ENCODE measurements at regions not wholly inside any gene's neighbourhood (a gene's known extent, or its start where the extent isn't known, plus 50 kb on each side); places are given as distances from the start of the nearest gene placed in this dataset.

DNA sequence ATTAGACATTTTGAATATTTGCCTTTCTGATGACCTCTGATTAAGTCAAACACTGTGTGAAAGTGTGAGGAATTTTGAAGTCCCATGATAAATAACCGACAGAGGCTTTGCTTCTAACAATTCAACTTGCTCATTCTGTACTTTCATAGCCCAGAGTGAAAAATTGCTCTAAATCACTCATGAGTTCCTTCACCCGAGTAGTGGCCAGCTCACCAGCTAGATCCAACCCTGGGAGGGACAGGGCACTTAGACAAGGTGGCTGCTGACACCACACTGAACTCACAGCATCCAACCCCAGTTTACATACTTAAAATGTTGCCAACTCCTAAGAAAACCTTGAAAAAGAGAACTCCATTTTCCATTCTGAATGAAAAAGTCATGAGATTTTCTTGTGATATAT, 80.0 kb upstream of the LYZL1 start:
- Histone ChIP-seq H3K36me3 (ENCODE audit: control insufficient read depth, insufficient read depth, low read length) (no peaks in the 10 kb centered on the region), H3K9me3 (ENCODE audit: control insufficient read depth, low read length) (peaks cover 12% of the 10 kb centered on the region), H3K27ac (ENCODE audit: low read depth, low read length, severe bottlenecking) (no peak overlapping the region), H3K4me1 (ENCODE audit: control insufficient read depth, insufficient read depth, low read length, poor library complexity, severe bottlenecking) (peaks cover 21% of the 10 kb centered on the region), H3K4me3 (ENCODE audit: extremely low read depth, insufficient read depth, low read length, poor library complexity, severe bottlenecking) (no peak overlapping the region)
- WGBS, 2 experiments (ENCODE audit: insufficient coverage in 2 of 2) = 71 to 86% methylated on average over 1 of the region's 2 CpGs

DNA sequence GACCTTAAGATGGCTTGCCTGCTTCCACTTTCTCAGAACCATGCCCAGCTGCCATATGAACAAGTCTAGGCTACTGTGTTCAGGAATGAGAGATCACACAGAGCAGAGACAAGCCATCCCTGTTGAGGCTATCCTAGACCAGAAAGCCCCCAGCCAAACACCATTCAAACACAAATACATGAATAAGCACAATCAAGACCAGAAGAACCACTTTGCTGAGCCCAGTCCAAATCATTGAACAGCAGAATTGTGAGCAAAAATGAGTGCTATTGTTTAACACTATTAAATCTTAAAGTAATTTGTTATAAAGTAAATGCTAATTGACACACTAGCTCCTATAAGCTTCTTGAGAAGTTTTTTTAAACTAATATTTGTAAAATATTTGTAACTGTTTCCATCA, 79.0 kb upstream of the LYZL1 start:
- no peaks in the 10 kb centered on the region for H3K36me3 ChIP-seq (ENCODE audit: control insufficient read depth, insufficient read depth, low read length)
- peaks cover 12% of the 10 kb centered on the region for H3K9me3 ChIP-seq (ENCODE audit: control insufficient read depth, low read length)
- no peak overlapping the region for H3K27ac ChIP-seq (ENCODE audit: low read depth, low read length, severe bottlenecking)
- peaks cover 11% of the 10 kb centered on the region for H3K4me1 ChIP-seq (ENCODE audit: control insufficient read depth, insufficient read depth, low read length, poor library complexity, severe bottlenecking)
- no peak overlapping the region for H3K4me3 ChIP-seq (ENCODE audit: extremely low read depth, insufficient read depth, low read length, poor library complexity, severe bottlenecking)

- H3K4me3 ChIP-seq (ENCODE audit: extremely low read depth, insufficient read depth, low read length, poor library complexity, severe bottlenecking) = no peak overlapping the region
- H3K9me3 ChIP-seq (ENCODE audit: control insufficient read depth, low read length) = peaks cover 12% of the 10 kb centered on the region
- H3K36me3 ChIP-seq (ENCODE audit: control insufficient read depth, insufficient read depth, low read length) = no peaks in the 10 kb centered on the region
- no peak overlapping the region for H3K27ac ChIP-seq (ENCODE audit: low read depth, low read length, severe bottlenecking)
- peaks cover 7% of the 10 kb centered on the region for H3K4me1 ChIP-seq (ENCODE audit: control insufficient read depth, insufficient read depth, low read length, poor library complexity, severe bottlenecking)
- WGBS, 2 experiments (ENCODE audit: insufficient coverage in 2 of 2) = 100% methylated on average over 1 of the region's 2 CpGs; no CpG with 5 or more reads in 1 of the 2 experiments
Measured at GRCh38 chr10:29210266-29210868, 78.5 kb upstream of the LYZL1 start.

DNA sequence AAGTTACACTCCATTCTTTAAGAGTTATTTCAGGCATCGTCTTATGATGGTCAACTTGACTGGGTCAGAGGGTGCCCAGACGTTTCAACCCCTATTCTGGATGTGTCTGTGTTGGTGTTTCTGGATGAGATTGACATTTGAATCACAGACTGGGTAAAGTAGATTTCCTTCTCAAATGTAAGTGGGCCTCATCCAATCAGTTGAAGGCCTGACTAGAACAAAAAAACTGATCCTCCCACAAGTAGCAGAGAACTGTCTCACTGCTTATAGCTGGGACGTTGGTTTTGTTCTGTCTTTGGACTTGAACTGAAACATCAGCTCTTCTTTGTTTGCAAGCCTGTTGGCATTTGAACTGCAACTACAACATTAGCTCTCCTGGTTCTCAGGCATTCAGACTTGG, 76.3 kb upstream of the LYZL1 start:
- Histone ChIP-seq H3K9me3 (ENCODE audit: control insufficient read depth, low read length) (peaks cover 12% of the 10 kb centered on the region), H3K27ac (ENCODE audit: low read depth, low read length, severe bottlenecking) (no peak overlapping the region), H3K36me3 (ENCODE audit: control insufficient read depth, insufficient read depth, low read length) (no peaks in the 10 kb centered on the region), H3K4me3 (ENCODE audit: extremely low read depth, insufficient read depth, low read length, poor library complexity, severe bottlenecking) (no peak overlapping the region), H3K4me1 (ENCODE audit: control insufficient read depth, insufficient read depth, low read length, poor library complexity, severe bottlenecking) (no peaks in the 10 kb centered on the region)
- WGBS, 2 experiments (ENCODE audit: insufficient coverage in 2 of 2) = 95 to 100% methylated on average over 1 to 3 of the region's 3 CpGs

DNA sequence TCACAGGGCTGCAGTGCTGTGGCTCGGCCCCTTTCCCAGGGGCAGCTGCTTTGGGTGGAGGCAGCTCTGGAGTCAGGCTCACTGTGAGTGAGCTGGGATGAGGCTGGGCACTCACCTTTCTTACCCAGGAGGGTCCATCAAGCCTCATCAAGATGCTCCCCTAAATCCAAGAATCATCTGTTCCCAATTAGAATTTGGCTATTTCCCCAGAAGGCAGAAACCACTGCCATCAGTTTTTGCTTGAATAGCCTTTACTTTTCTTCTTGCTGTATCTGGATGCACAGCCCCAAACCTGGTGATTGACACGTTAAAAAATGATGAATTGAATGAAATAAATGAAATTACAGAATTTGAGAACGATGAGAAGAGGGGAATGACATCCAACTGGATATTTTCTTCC, 74.3 kb upstream of the LYZL1 start:
- Histone ChIP-seq H3K27ac (ENCODE audit: low read depth, low read length, severe bottlenecking) (no peak overlapping the region), H3K4me3 (ENCODE audit: extremely low read depth, insufficient read depth, low read length, poor library complexity, severe bottlenecking) (no peak overlapping the region), H3K4me1 (ENCODE audit: control insufficient read depth, insufficient read depth, low read length, poor library complexity, severe bottlenecking) (no peaks in the 10 kb centered on the region), H3K36me3 (ENCODE audit: control insufficient read depth, insufficient read depth, low read length) (no peaks in the 10 kb centered on the region), H3K9me3 (ENCODE audit: control insufficient read depth, low read length) (peaks cover 3% of the 10 kb centered on the region)
- 95 to 100% methylated on average over 1 to 3 of the region's 3 CpGs for WGBS, 2 experiments (ENCODE audit: insufficient coverage in 2 of 2)

GRCh38 chr10:29217292-29217738, 71.6 kb upstream of the LYZL1 start:
- WGBS, 2 experiments (ENCODE audit: insufficient coverage in 2 of 2) = 75% methylated on average over 4 of the region's 6 CpGs; no CpG with 5 or more reads in 1 of the 2 experiments
- Histone ChIP-seq H3K36me3 (ENCODE audit: control insufficient read depth, insufficient read depth, low read length) (no peaks in the 10 kb centered on the region), H3K4me3 (ENCODE audit: extremely low read depth, insufficient read depth, low read length, poor library complexity, severe bottlenecking) (no peak overlapping the region), H3K27ac (ENCODE audit: low read depth, low read length, severe bottlenecking) (no peak overlapping the region), H3K4me1 (ENCODE audit: control insufficient read depth, insufficient read depth, low read length, poor library complexity, severe bottlenecking) (no peaks in the 10 kb centered on the region), H3K9me3 (ENCODE audit: control insufficient read depth, low read length) (no peaks in the 10 kb centered on the region)

DNA sequence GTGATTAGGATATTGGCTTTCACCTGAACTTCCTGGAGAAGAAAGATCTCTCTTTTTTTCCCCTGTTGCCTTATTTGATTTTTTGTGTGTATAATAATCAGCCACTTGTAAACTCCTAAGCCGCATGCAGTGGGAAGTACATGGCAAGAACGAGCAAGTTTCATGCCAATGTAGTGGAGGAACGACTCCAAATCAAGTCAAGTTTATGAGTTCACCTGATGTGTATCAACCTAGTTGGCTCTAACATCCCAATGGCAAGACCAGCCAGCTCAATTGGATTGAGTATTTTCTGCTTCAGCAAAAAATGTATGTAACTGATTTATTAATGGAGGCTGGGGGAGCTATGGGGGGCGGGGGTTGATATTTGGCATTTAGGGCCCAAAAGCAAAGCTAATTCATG, 65.5 kb upstream of the LYZL1 start:
- H3K27ac ChIP-seq (ENCODE audit: low read depth, low read length, severe bottlenecking) = no peak overlapping the region
- H3K36me3 ChIP-seq (ENCODE audit: control insufficient read depth, insufficient read depth, low read length) = no peaks in the 10 kb centered on the region
- H3K4me3 ChIP-seq (ENCODE audit: extremely low read depth, insufficient read depth, low read length, poor library complexity, severe bottlenecking) = no peak overlapping the region
- 94 to 96% methylated on average over 3 to 4 of the region's 4 CpGs for WGBS, 2 experiments (ENCODE audit: insufficient coverage in 2 of 2)
- no peaks in the 10 kb centered on the region for H3K4me1 ChIP-seq (ENCODE audit: control insufficient read depth, insufficient read depth, low read length, poor library complexity, severe bottlenecking)
- H3K9me3 ChIP-seq (ENCODE audit: control insufficient read depth, low read length) = peaks cover 4% of the 10 kb centered on the region

- Histone ChIP-seq H3K36me3 (ENCODE audit: control insufficient read depth, insufficient read depth, low read length) (no peaks in the 10 kb centered on the region), H3K4me3 (ENCODE audit: extremely low read depth, insufficient read depth, low read length, poor library complexity, severe bottlenecking) (no peak overlapping the region), H3K9me3 (ENCODE audit: control insufficient read depth, low read length) (peaks cover 4% of the 10 kb centered on the region), H3K4me1 (ENCODE audit: control insufficient read depth, insufficient read depth, low read length, poor library complexity, severe bottlenecking) (no peaks in the 10 kb centered on the region), H3K27ac (ENCODE audit: low read depth, low read length, severe bottlenecking) (no peak overlapping the region)
- WGBS, 2 experiments (ENCODE audit: insufficient coverage in 2 of 2) = 100% methylated on average over 1 of the region's 1 CpG; no CpG with 5 or more reads in 1 of the 2 experiments
Measured at GRCh38 chr10:29224631-29225030, 64.2 kb upstream of the LYZL1 start.

DNA sequence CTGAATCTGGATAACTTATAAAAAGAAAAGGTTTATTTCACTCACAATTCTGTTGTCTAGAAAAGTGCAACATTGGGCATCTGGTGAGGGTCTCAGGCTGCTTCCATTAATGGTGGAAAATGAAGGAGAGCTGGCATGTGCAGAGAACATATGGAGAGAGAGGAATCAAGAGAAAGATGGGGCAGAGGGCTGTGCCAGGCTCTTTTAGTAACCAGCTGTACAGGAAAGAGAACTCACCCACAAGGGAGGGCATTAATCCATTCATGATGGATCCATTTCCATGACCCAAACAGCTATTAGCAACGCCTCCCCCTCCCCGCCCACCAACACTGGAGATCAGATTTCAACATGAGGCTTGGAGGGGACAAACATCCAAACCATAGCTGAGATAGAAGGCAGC, 61.7 kb upstream of the LYZL1 start:
- Histone ChIP-seq H3K27ac (ENCODE audit: low read depth, low read length, severe bottlenecking) (no peak overlapping the region), H3K4me1 (ENCODE audit: control insufficient read depth, insufficient read depth, low read length, poor library complexity, severe bottlenecking) (no peaks in the 10 kb centered on the region), H3K36me3 (ENCODE audit: control insufficient read depth, insufficient read depth, low read length) (no peaks in the 10 kb centered on the region), H3K4me3 (ENCODE audit: extremely low read depth, insufficient read depth, low read length, poor library complexity, severe bottlenecking) (no peak overlapping the region), H3K9me3 (ENCODE audit: control insufficient read depth, low read length) (peaks cover 4% of the 10 kb centered on the region)
- no CpG with 5 or more reads among the region's 2 CpGs for WGBS, 2 experiments (ENCODE audit: insufficient coverage in 2 of 2)

DNA sequence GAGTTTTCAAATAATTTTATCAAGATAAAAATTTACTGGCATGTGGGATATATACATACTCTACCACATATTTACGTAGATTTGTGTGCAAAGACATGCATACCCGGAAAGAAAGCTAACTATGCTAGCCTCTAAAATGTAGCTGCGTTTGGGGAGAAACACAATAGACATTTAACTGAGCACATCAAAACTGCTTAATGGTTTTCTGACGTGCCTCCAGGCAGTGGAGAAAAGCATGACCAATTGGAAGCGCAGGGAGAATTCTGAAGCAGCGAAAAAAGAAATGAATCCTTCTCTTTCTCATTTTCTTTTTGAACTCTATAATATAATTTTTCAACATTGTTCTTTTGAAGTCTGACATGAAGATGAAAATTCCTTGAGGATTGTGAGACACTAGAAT, 60.3 kb upstream of the LYZL1 start:
- WGBS, 2 experiments (ENCODE audit: insufficient coverage in 2 of 2) = 62 to 78% methylated on average over 2 to 5 of the region's 6 CpGs
- no peak overlapping the region for H3K4me3 ChIP-seq (ENCODE audit: extremely low read depth, insufficient read depth, low read length, poor library complexity, severe bottlenecking)
- H3K27ac ChIP-seq (ENCODE audit: low read depth, low read length, severe bottlenecking) = no peak overlapping the region
- H3K4me1 ChIP-seq (ENCODE audit: control insufficient read depth, insufficient read depth, low read length, poor library complexity, severe bottlenecking) = no peaks in the 10 kb centered on the region
- no peaks in the 10 kb centered on the region for H3K36me3 ChIP-seq (ENCODE audit: control insufficient read depth, insufficient read depth, low read length)
- H3K9me3 ChIP-seq (ENCODE audit: control insufficient read depth, low read length) = peaks cover 4% of the 10 kb centered on the region

DNA sequence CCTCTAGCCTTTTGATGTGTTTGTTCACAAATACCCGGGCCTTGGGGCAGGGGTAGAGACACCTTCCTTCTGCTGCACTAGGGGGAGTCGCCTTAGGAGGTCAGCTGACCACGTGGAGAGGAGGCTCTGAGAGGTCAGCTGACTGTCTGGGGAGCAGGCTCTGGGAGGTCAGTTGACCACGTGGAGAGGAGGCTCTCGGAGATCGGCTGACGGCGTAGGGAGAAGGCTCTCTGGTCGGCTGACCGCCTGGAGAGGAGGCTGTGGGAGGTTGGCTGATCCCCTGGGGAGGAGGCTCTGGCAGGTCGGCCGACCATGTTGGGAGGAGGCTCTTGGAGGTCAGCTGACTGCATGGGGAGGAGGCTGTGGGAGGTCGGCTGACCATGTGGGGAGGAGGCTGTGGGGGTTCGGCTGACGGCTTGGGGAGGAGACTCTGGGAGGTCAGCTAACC, 59.6 kb upstream of the LYZL1 start:
- H3K27ac ChIP-seq (ENCODE audit: low read depth, low read length, severe bottlenecking) = peak overlapping the region; percentile 13
- no peaks in the 10 kb centered on the region for H3K36me3 ChIP-seq (ENCODE audit: control insufficient read depth, insufficient read depth, low read length)
- no peaks in the 10 kb centered on the region for H3K4me1 ChIP-seq (ENCODE audit: control insufficient read depth, insufficient read depth, low read length, poor library complexity, severe bottlenecking)
- peaks cover 4% of the 10 kb centered on the region for H3K9me3 ChIP-seq (ENCODE audit: control insufficient read depth, low read length)
- WGBS, 2 experiments (ENCODE audit: insufficient coverage in 2 of 2) = 86 to 95% methylated on average over 9 to 14 of the region's 15 CpGs
- no peak overlapping the region for H3K4me3 ChIP-seq (ENCODE audit: extremely low read depth, insufficient read depth, low read length, poor library complexity, severe bottlenecking)
